Ishikawa (cell line): ENCODE measurements at regions not wholly inside any gene's neighbourhood (a gene's known extent, or its start where the extent isn't known, plus 50 kb on each side); places are given as distances from the start of the nearest gene placed in this dataset.

Experiments
- CEBPB ChIP-seq: IDR thresholded peaks from 2 replicates; pipeline ENCODE4 v1.6.1; 2012
- CREB1 ChIP-seq: IDR thresholded peaks from 2 replicates; pipeline ENCODE4 v1.6.1; 2012; ENCODE audit warnings: low read depth
- EGR1 ChIP-seq: IDR thresholded peaks from 2 replicates; pipeline ENCODE4 v1.6.1; 2012
- EP300 ChIP-seq: IDR thresholded peaks from 2 replicates; pipeline ENCODE4 v1.6.1; 2012; ENCODE audit warnings: borderline replicate concordance
- FOXM1 ChIP-seq: IDR thresholded peaks from 2 replicates; pipeline ENCODE4 v1.6.1; 2012; ENCODE audit warnings: low read depth, borderline replicate concordance
- MAX ChIP-seq: IDR thresholded peaks from 2 replicates; pipeline ENCODE4 v1.6.1; 2012
- NFIC ChIP-seq: IDR thresholded peaks from 2 replicates; pipeline ENCODE4 v1.6.1; 2012
- RAD21 ChIP-seq: IDR thresholded peaks from 2 replicates; pipeline ENCODE4 v1.6.1; 2012; ENCODE audit warnings: low read depth
- REST ChIP-seq: IDR thresholded peaks from 2 replicates; pipeline ENCODE4 v1.6.1; 2012; ENCODE audit warnings: low read depth, mild to moderate bottlenecking
- TAF1 ChIP-seq: IDR thresholded peaks from 2 replicates; pipeline ENCODE4 v1.6.1; 2012; ENCODE audit warnings: low read depth, mild to moderate bottlenecking
- TCF12 ChIP-seq: IDR thresholded peaks from 2 replicates; pipeline ENCODE4 v1.6.1; 2012; ENCODE audit warnings: low read depth
- TEAD4 ChIP-seq: IDR thresholded peaks from 2 replicates; pipeline ENCODE4 v1.6.1; 2012
- YY1 ChIP-seq: IDR thresholded peaks from 2 replicates; pipeline ENCODE4 v1.6.1; 2012; ENCODE audit warnings: low read depth
- ZBTB7A ChIP-seq: IDR thresholded peaks from 2 replicates; pipeline ENCODE4 v1.6.1; 2012; ENCODE audit warnings: low read depth
- TF ChIP-seq, protein P1 (sequence below): IDR thresholded peaks from 2 replicates; pipeline ENCODE4 v1.6.1; 2012

GRCh38 chr7:112987171-112987570 is 99.5 kb downstream of the GPR85 start:
- TF ChIP-seq RAD21 (no peak), EP300 (no peak), NFIC (no peak)

GRCh38 chr7:112986256-112987031 is 100.2 kb downstream of the GPR85 start:
- TF ChIP-seq REST (no peak), EP300 (no peak), CREB1 (no peak), TEAD4 (no peak), EGR1 (no peak), TAF1 (no peak), TCF12 (no peak), FOXM1 (no peak), CEBPB (no peak), MAX (no peak), RAD21 (no peak), YY1 (no peak), ZBTB7A (no peak)
- TF ChIP-seq, protein P1, sequence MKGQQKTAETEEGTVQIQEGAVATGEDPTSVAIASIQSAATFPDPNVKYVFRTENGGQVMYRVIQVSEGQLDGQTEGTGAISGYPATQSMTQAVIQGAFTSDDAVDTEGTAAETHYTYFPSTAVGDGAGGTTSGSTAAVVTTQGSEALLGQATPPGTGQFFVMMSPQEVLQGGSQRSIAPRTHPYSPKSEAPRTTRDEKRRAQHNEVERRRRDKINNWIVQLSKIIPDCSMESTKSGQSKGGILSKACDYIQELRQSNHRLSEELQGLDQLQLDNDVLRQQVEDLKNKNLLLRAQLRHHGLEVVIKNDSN, result no peak

DNA sequence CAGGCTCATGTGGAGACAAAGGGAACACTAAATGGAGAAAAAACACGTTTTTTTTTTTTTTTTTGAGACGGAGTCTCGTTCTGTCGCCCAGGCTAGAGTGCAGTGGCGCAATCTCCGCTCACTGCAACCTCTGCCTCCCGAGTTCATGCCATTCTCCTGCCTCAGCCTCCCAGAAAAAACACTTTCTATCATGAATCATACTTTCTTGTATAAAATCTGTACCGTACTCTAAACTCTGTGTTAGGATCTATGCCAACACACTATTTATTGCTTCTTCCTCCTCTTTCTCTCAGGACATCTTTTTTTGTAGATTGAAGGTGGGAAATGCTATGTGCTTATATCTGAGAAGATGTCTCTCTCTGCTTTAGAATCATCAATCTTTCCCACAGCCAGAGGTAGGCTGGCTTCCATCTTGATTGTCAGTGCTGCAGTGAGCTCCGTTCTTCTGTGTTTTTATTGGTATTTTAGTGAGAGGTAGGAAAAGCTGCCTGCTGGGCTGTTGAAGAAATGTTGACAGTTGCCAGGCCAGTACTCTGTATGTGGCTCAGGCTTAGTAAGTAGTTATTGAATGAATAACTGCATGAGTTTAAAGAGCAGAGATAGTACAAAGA is 101.1 kb downstream of the GPR85 start:
- TF ChIP-seq NFIC, result no peak
- no peak for TF ChIP-seq MAX
- no peak for TF ChIP-seq RAD21
- TF ChIP-seq, protein P1, result no peak
- TF ChIP-seq ZBTB7A, result no peak
- TF ChIP-seq TAF1, result no peak
- no peak for TF ChIP-seq TCF12
- TF ChIP-seq CEBPB, result no peak
- no peak for TF ChIP-seq EGR1
- TF ChIP-seq CREB1, result no peak
- TF ChIP-seq FOXM1, result no peak
- TF ChIP-seq YY1, result no peak

DNA sequence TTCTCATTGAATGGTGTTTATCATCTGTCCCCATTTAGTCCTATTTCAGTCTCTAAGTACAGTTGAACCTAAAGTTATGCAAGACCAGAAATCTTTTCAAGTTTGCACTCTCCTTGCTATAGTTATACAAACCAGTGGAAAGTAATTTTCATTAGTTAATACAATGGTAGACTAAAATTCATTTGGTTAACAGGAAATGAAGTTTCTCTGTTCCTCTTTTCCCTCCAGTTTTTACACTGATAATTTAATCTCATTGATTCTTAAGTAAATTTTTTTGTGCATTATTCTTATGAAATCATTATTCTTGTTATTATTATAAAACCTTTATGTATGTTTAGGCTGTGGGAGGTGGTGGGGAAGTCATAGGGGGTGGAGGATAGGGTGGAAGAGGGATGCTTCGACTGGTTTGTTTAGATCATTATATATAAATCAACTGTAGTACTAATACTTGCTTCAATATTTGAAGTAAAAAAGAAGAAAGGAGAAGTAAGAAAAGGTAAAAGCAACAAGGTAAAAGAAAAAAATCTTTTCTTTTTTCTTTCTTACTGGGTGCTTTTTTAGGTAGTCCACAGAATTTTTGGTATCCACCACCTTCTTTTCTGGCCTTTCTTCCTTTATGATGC is 104.1 kb downstream of the GPR85 start:
- TF ChIP-seq CEBPB (no peak), MAX (no peak), EP300 (no peak), TCF12 (no peak), CREB1 (no peak), TEAD4 (no peak), FOXM1 (no peak), TAF1 (no peak), NFIC (no peak), ZBTB7A (no peak), REST (no peak), EGR1 (no peak), RAD21 (no peak), YY1 (no peak)
- TF ChIP-seq, protein P1, result no peak

- TF ChIP-seq EGR1 (no peak), TAF1 (no peak), FOXM1 (no peak)
Observed at GRCh38 chr7:112981966-112982365, 104.7 kb downstream of the GPR85 start.
